Heart left ventricle (tissue), 16 donors: ENCODE measurements at regions not wholly inside any gene's neighbourhood (a gene's known extent, or its start where the extent isn't known, plus 50 kb on each side); places are given as distances from the start of the nearest gene placed in this dataset.

Source experiments
- ATAC-seq, 4 donors: fragments of 200-7000 bp; cut with Tn5 transposase; one replicate each; pipeline ENCODE4 v1.9.1; 2020 to 2022; ENCODE audit warnings: moderate library complexity in 4 of 4, mild to moderate bottlenecking in 3 of 4, moderate number of reproducible peaks in 1 of 4
- DNase-seq, 5 donors: peaks; one replicate each; pipeline ENCODE4 v3.0.0-alpha.2; 2020
- H3K27ac ChIP-seq, 12 donors: fragments of 200-600 bp; sonication (generic) in 4 of 12; one replicate each; pipeline versions ENCODE4 v1.5.0 to v1.8.0; 2016 to 2022; ENCODE audit warnings: mild to moderate bottlenecking in 2 of 12
- H3K27me3 ChIP-seq, 9 donors: fragments of 200-600 bp; sonication (generic) in 2 of 9; one replicate each; pipeline versions ENCODE4 v1.5.1 to v1.8.0; 2016 to 2022; ENCODE audit warnings: mild to moderate bottlenecking in 3 of 9
- H3K36me3 ChIP-seq, 9 donors: fragments of 200-600 bp; sonication (generic) in 2 of 9; one replicate each; pipeline versions ENCODE4 v1.5.0 to v1.8.0; 2018 to 2022; ENCODE audit warnings: mild to moderate bottlenecking in 2 of 9
- H3K4me1 ChIP-seq, 12 donors: fragments of 200-600 bp; sonication (generic) in 4 of 12; one replicate each; pipeline versions ENCODE4 v1.5.0 to v1.8.0; 2016 to 2022; ENCODE audit warnings: mild to moderate bottlenecking in 3 of 12
- H3K4me3 ChIP-seq, 12 donors: fragments of 200-600 bp; sonication (generic) in 4 of 12; one replicate each; pipeline versions ENCODE4 v1.5.0 to v1.8.0; 2017 to 2022; ENCODE audit warnings: mild to moderate bottlenecking in 9 of 12, moderate library complexity in 4 of 12
- H3K9me3 ChIP-seq, 12 donors: fragments of 200-600 bp; sonication (generic) in 4 of 12; one replicate each; pipeline versions ENCODE4 v1.5.0 to v1.8.0; 2016 to 2022; ENCODE audit warnings: mild to moderate bottlenecking in 1 of 12
- POLR2A ChIP-seq, 2 donors: fragments of 450-650 bp; IDR thresholded peaks; one replicate each; pipeline ENCODE4 v1.6.1; 2017; ENCODE audit warnings: antibody characterized with exemption in 2 of 2, mild to moderate bottlenecking in 2 of 2, moderate library complexity in 2 of 2
- WGBS, 4 donors: extraction: QIAGEN DNeasy Blood & Tissue Kit in 2 of 4; methylation state at CpG; one replicate each; pipeline versions ENCODE4 v1.1.5 to v1.1.7; 2013 to 2018; 5-methylcytosine and 5-hydroxymethylcytosine counted together
- intact Hi-C, 10 donors: fragments of 100-400 bp; cut with DNase I; formaldehyde crosslinking; loops; one replicate each; pipeline versions ENCODE4 v1.11.1 to v1.14.2; 2022
- TF ChIP-seq, protein P1 (sequence below), 12 donors: fragments of 200-600 bp; sonication (generic) in 4 of 12; IDR thresholded peaks; one replicate each; pipeline versions ENCODE4 v1.5.0 to v1.8.0; 2018 to 2022; ENCODE audit warnings: antibody characterized with exemption in 12 of 12, mild to moderate bottlenecking in 5 of 12
- donor health status: ischemic (EF 13 %, LVEDD 7.1; RV severe dilation, severe dysfunction).
- donor health status: healthy with polysubstance abuse.
- donor health status: DM: no; HTN: yes; CAD: no.
- donor health status: DM: no; HTN: no; CAD: no.
- donor health status: ischemic (EF 25% LVEDD 6.9; RV normal size, moderate dysfunction).
- donor health status: ischemic (EF 25% LVEDD 5.7; RV mildly dilated, moderate dysfunction).
- donor health status: healthy.
- donor health status: DM: yes; HTN: yes; CAD: no.
- donor health status: ischemic (EF 35%, LVEDD 5.7; RV mildly dilated, moderate dysfunction).
- donor health status: nonischemic (EF 11% LVEDD 7.7; RV severe dilation, severe dysfunction).
- donor health status: DM: yes; HTN: yes; CAD: no.
- donor health status: PGD.
- donor health status: ischemic (EF 29% LVEDD 5.4; RV normal size, mild dysfunction).
- donor health status: nonischemic (EF 23%, LVEDD 6.1; RV moderate dilation, normal function).

DNA sequence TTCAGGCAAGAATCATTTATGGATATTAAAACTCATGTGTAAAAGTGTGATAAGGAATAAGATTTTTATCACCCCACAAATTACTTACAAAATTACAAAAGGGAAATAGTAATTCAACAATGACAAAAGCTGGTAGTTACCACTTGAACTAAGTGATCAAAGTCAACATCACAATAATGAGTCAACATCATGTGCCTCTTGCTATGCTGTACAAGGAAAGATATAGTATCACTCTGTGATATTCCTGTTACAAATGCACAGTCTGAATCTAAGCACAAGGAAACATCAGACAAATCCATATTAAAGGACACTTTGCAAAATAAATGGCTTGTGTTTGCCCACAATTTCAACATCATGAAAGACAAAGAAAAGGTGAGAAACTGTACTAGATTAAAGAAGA is 90.5 kb upstream of the PLCL2 start:
- TF ChIP-seq POLR2A (IDR thresholded peaks at IDR 0.05) = no peak
- TF ChIP-seq, protein P1, sequence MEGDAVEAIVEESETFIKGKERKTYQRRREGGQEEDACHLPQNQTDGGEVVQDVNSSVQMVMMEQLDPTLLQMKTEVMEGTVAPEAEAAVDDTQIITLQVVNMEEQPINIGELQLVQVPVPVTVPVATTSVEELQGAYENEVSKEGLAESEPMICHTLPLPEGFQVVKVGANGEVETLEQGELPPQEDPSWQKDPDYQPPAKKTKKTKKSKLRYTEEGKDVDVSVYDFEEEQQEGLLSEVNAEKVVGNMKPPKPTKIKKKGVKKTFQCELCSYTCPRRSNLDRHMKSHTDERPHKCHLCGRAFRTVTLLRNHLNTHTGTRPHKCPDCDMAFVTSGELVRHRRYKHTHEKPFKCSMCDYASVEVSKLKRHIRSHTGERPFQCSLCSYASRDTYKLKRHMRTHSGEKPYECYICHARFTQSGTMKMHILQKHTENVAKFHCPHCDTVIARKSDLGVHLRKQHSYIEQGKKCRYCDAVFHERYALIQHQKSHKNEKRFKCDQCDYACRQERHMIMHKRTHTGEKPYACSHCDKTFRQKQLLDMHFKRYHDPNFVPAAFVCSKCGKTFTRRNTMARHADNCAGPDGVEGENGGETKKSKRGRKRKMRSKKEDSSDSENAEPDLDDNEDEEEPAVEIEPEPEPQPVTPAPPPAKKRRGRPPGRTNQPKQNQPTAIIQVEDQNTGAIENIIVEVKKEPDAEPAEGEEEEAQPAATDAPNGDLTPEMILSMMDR (IDR thresholded peaks at IDR 0.05) = no peak
- intact Hi-C loops = no loop called here
- Histone ChIP-seq H3K36me3 (no peaks in the 10 kb centered on the region), H3K4me1 (peaks cover 0 to 41% (median 6%) of the 10 kb centered on the region in 12 donors), H3K27me3 (no peaks in the 10 kb centered on the region), H3K4me3 (no peak overlapping the region), H3K27ac (no peak overlapping the region), H3K9me3 (peaks cover 0 to 17% (median 2%) of the 10 kb centered on the region in 12 donors)
- DNase-seq = no peak
- no peak for ATAC-seq

DNA sequence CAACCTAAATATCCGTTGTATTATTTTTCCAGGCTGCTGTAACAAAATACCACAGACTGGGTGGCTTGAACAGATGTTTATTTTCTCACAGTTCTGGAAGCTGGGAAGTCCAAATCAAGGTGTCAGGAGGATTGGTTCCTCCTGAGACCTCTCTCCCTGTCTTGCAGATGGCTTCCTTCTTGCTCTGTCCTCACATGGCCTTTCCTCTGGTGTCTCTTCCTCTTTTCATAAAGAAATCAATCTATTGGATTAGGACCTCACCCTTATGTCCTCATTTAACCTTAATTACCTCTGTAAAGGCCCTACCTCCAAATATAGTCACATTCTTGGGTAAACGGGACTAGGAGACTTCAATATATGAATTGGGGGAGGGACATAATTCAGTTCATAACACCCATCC is 89.2 kb upstream of the PLCL2 start:
- DNase-seq = no peak
- H3K36me3 ChIP-seq = no peaks in the 10 kb centered on the region
- H3K4me1 ChIP-seq = peaks cover 0 to 42% (median under 1%) of the 10 kb centered on the region in 12 donors
- no peak for ATAC-seq
- H3K27ac ChIP-seq = no peak overlapping the region
- 46 to 61% (median 55%) methylated on average over 2 of the region's 2 CpGs for WGBS, 4 donors
- TF ChIP-seq, protein P1 (IDR thresholded peaks at IDR 0.05) = no peak
- no peak for TF ChIP-seq POLR2A (IDR thresholded peaks at IDR 0.05)
- H3K4me3 ChIP-seq = no peak overlapping the region
- no peaks in the 10 kb centered on the region for H3K27me3 ChIP-seq
- intact Hi-C loops = no loop called here
- peaks cover 0 to 17% (median 2%) of the 10 kb centered on the region in 12 donors for H3K9me3 ChIP-seq

DNA sequence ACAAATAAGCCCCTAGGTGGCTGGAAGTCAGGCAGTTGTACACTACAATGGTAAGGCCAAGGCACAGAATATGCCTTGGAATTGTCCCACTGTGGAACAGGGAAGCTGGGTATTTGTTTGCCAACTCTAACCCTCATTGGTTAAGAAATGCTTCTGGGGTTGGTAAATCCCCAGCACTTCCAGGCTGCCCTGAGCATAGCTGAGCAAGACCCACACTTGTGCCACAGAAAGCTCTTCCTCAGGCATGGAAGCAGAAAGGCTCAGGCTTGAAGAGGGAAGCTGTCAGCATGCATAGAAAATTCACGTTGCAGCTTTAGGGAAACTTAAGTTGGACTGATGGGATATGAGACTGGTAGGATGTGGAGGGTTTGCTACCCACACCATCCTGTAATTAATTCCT is 86.9 kb upstream of the PLCL2 start:
- TF ChIP-seq, protein P1 (IDR thresholded peaks at IDR 0.05) = no peak
- no peak for TF ChIP-seq POLR2A (IDR thresholded peaks at IDR 0.05)
- 69 to 91% (median 78%) methylated on average over 1 of the region's 1 CpG for WGBS, 4 donors
- peaks cover 0 to 64% (median 13%) of the 10 kb centered on the region in 12 donors for H3K4me1 ChIP-seq
- intact Hi-C loops = no loop called here
- no peaks in the 10 kb centered on the region for H3K36me3 ChIP-seq
- no peak overlapping the region for H3K27ac ChIP-seq
- DNase-seq (no peak), ATAC-seq (no peak)
- H3K9me3 ChIP-seq = peaks cover 0 to 17% (median 2%) of the 10 kb centered on the region in 12 donors
- no peaks in the 10 kb centered on the region for H3K27me3 ChIP-seq
- no peak overlapping the region for H3K4me3 ChIP-seq

DNA sequence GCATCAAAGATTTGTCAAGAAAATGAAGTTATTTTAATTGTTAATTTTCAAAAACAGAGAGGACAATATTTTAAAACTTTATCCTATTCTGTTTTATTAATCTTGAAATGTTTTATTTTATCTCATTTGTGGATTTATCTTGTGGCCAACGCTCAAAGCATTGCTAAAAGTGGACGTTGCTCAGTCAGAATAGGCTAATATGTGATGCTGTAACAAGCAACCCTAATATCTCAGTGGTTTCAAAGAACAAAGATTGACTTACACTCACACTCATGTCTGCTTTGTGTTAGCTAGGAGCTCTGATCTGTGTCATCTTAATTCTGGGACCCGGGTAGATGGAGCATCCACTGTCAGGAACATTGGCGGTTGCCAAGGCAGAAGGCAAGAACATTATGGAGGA is 86.0 kb upstream of the PLCL2 start:
- WGBS, 4 donors = 89 to 98% (median 93%) methylated on average over 4 of the region's 4 CpGs
- TF ChIP-seq, protein P1 (IDR thresholded peaks at IDR 0.05) = no peak
- no peak for TF ChIP-seq POLR2A (IDR thresholded peaks at IDR 0.05)
- H3K9me3 ChIP-seq = peaks cover 0 to 17% (median 2%) of the 10 kb centered on the region in 12 donors
- intact Hi-C loops = no loop called here
- no peak overlapping the region for H3K4me3 ChIP-seq
- H3K36me3 ChIP-seq = no peaks in the 10 kb centered on the region
- H3K4me1 ChIP-seq = peaks cover 0 to 62% (median 13%) of the 10 kb centered on the region in 12 donors
- ATAC-seq (no peak), DNase-seq (no peak)
- H3K27ac ChIP-seq = no peak overlapping the region
- H3K27me3 ChIP-seq = no peaks in the 10 kb centered on the region
